Smooth muscle cell (in vitro differentiated cells): ENCODE measurements at regions not wholly inside any gene's neighbourhood (a gene's known extent, or its start where the extent isn't known, plus 50 kb on each side); places are given as distances from the start of the nearest gene placed in this dataset.

Source experiments
- DNase-seq: peaks from one replicate; lab custom pipeline; 2025; ENCODE audit not compliant: unreplicated experiment; lab: John Stamatoyannopoulos, UW
- H2AFZ ChIP-seq: fragments of 200-600 bp; sonication (generic); 2 replicates; pipeline ENCODE4 v1.6.0; 2016; ENCODE audit warnings: antibody characterized with exemption, low read depth, mild to moderate bottlenecking
- H3F3A ChIP-seq: fragments of 200-600 bp; sonication (generic); 2 replicates; pipeline ENCODE4 v1.6.0; 2017; ENCODE audit warnings: antibody characterized with exemption, low read depth
- H3K27ac ChIP-seq: fragments of 200-600 bp; sonication (generic); 2 replicates; pipeline ENCODE4 v1.5.1; 2016; ENCODE audit warnings: low read depth, mild to moderate bottlenecking
- H3K27me3 ChIP-seq: fragments of 200-600 bp; sonication (generic); 2 replicates; pipeline ENCODE4 v1.6.1; 2016; ENCODE audit warnings: low read depth, mild to moderate bottlenecking
- H3K36me3 ChIP-seq: fragments of 200-600 bp; sonication (generic); 2 replicates; pipeline ENCODE4 v1.5.1; 2016; ENCODE audit warnings: low read depth
- H3K4me1 ChIP-seq: fragments of 200-600 bp; sonication (generic); 2 replicates; pipeline ENCODE4 v1.5.1; 2016; ENCODE audit warnings: low read depth
- H3K4me2 ChIP-seq: fragments of 200-600 bp; sonication (generic); 2 replicates; pipeline ENCODE4 v1.6.0; 2016; ENCODE audit warnings: mild to moderate bottlenecking
- H3K4me3 ChIP-seq: fragments of 200-600 bp; sonication (generic); 2 replicates; pipeline ENCODE4 v1.5.1; 2016; ENCODE audit warnings: mild to moderate bottlenecking
- H3K79me2 ChIP-seq: fragments of 200-600 bp; sonication (generic); 2 replicates; pipeline ENCODE4 v1.6.0; 2016; ENCODE audit warnings: low read depth, mild to moderate bottlenecking
- H3K9ac ChIP-seq: fragments of 200-600 bp; sonication (generic); 2 replicates; pipeline ENCODE4 v1.6.0; 2016; ENCODE audit warnings: low read depth
- H3K9me3 ChIP-seq: fragments of 200-600 bp; sonication (generic); replicated peaks from 2 replicates; pipeline ENCODE4 v1.5.1; 2016; ENCODE audit warnings: low read depth
- H4K20me1 ChIP-seq: fragments of 200-600 bp; sonication (generic); 2 replicates; pipeline ENCODE4 v1.6.0; 2016; ENCODE audit warnings: low read depth
- WGBS: methylation state at CpG from one replicate; pipeline ENCODE4 v1.1.7; 2016; ENCODE audit warnings: low lambda C conversion rate; 5-methylcytosine and 5-hydroxymethylcytosine counted together
- TF ChIP-seq, protein P1 (sequence below): fragments of 200-600 bp; sonication (generic); IDR thresholded peaks from 2 replicates; pipeline ENCODE4 v1.5.1; 2017; ENCODE audit warnings: borderline replicate concordance, mild to moderate bottlenecking, antibody characterized with exemption; ENCODE audit not compliant: insufficient read depth, poor library complexity, severe bottlenecking

DNA sequence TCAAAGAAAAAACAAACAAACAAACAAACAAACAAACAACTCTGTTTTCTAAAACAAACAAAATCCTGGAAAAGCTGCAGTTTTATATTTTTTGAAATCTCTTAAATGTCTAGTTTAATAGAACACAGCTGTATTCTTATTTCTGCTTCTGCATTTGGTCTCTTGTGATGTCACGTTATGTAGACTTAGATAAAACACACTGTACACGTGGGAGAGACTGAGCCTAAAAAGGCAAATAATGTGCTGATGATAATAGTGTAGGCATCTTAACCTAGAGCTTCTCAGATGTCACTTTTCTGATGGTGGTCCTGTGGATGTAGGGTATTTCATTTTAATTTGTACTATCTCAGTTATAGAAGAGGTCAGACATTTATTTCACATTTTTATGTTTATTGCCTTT is 261.7 kb downstream of the UTRN start:
- H3K36me3 ChIP-seq, result no peaks in the 10 kb centered on the region
- H3K4me3 ChIP-seq, result no peak overlapping the region
- H3K27me3 ChIP-seq, result no peaks in the 10 kb centered on the region
- DNase-seq, result no peak
- WGBS, result 79% methylated on average over 2 of the region's 2 CpGs
- no peaks in the 10 kb centered on the region for H3K79me2 ChIP-seq
- TF ChIP-seq, protein P1, sequence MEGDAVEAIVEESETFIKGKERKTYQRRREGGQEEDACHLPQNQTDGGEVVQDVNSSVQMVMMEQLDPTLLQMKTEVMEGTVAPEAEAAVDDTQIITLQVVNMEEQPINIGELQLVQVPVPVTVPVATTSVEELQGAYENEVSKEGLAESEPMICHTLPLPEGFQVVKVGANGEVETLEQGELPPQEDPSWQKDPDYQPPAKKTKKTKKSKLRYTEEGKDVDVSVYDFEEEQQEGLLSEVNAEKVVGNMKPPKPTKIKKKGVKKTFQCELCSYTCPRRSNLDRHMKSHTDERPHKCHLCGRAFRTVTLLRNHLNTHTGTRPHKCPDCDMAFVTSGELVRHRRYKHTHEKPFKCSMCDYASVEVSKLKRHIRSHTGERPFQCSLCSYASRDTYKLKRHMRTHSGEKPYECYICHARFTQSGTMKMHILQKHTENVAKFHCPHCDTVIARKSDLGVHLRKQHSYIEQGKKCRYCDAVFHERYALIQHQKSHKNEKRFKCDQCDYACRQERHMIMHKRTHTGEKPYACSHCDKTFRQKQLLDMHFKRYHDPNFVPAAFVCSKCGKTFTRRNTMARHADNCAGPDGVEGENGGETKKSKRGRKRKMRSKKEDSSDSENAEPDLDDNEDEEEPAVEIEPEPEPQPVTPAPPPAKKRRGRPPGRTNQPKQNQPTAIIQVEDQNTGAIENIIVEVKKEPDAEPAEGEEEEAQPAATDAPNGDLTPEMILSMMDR, result no peak
- H3K4me1 ChIP-seq, result no peaks in the 10 kb centered on the region
- H3K4me2 ChIP-seq, result no peak overlapping the region
- H3K9me3 ChIP-seq, result no peaks in the 10 kb centered on the region
- no peaks in the 10 kb centered on the region for H3F3A ChIP-seq
- no peak overlapping the region for H3K9ac ChIP-seq
- no peak overlapping the region for H3K27ac ChIP-seq
- H2AFZ ChIP-seq, result no peak overlapping the region
- no peaks in the 10 kb centered on the region for H4K20me1 ChIP-seq

- Histone ChIP-seq H3K4me1 (no peaks in the 10 kb centered on the region), H3K9ac (no peak overlapping the region), H3K4me3 (no peak overlapping the region), H4K20me1 (no peaks in the 10 kb centered on the region), H3K9me3 (no peaks in the 10 kb centered on the region), H2AFZ (no peak overlapping the region), H3K27me3 (no peaks in the 10 kb centered on the region), H3K27ac (no peak overlapping the region), H3K4me2 (no peak overlapping the region), H3F3A (no peaks in the 10 kb centered on the region), H3K79me2 (no peaks in the 10 kb centered on the region), H3K36me3 (no peaks in the 10 kb centered on the region)
- no peak for DNase-seq
- TF ChIP-seq, protein P1, result no peak
- WGBS, result 91% methylated on average over 1 of the region's 1 CpG
Measured at GRCh38 chr6:144547409-144547808, 262.3 kb downstream of the UTRN start.

GRCh38 chr6:144548536-144548935 is 263.4 kb downstream of the UTRN start:
- Histone ChIP-seq H3K27ac (no peak overlapping the region), H3K79me2 (no peaks in the 10 kb centered on the region), H3K36me3 (no peaks in the 10 kb centered on the region), H4K20me1 (no peaks in the 10 kb centered on the region), H3K4me1 (no peaks in the 10 kb centered on the region), H3K27me3 (no peaks in the 10 kb centered on the region), H3K9me3 (no peaks in the 10 kb centered on the region), H2AFZ (no peak overlapping the region), H3K4me2 (no peak overlapping the region), H3K9ac (no peak overlapping the region), H3K4me3 (no peak overlapping the region), H3F3A (no peaks in the 10 kb centered on the region)
- 94% methylated on average over 9 of the region's 9 CpGs for WGBS
- no peak for DNase-seq
- TF ChIP-seq, protein P1, result no peak
